ENCODE measurements at regions not wholly inside any gene's neighbourhood (a gene's known extent, or its start where the extent isn't known, plus 50 kb on each side); places are given as distances from the start of the nearest gene placed in this dataset.

DNA sequence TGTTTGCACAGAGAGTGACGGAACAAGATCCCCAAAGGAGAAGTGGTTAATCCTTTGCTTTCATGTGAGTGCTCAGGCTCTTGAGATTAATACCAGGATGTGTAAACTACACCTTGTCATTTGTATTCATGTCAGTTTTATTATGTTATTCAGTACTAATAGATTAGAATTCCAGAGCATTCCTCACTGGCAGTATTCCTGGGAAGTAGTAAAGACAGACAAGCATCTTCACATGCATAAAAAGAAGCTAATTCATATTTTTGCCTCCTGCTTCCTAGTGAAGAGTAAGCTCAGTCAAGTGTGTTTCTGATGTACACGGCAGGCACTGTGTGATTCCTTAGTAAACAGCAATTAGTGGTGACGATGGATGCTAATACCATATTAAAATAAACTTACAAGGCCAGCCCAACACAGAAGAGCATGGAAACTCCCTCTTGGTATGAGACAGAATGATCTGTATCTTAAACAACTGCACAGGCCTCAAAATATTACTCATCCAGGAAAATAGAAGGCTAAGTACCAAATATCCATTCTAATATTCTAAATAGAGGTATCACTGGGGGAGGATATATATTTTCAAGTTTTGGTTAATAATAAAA, 336.8 kb upstream of the MCTP2 start:
- Histone ChIP-seq H3K27ac (ENCODE audit: low read depth, low read length) (no peak overlapping the region), H2AK5ac (ENCODE audit: low read depth, low read length) (no peak overlapping the region), H2AFZ (ENCODE audit: low read length) (no peak overlapping the region), H3K9ac (replicated peaks in 1 of 4; ENCODE audit: extremely low read depth in 1 of 4, low read depth in 3 of 4, low read length in 3 of 4) (no peak overlapping the region), H3K18ac (ENCODE audit: extremely low read depth, low read length) (no peak overlapping the region), H2BK15ac (ENCODE audit: low read length) (no peak overlapping the region), H3K4me3 (ENCODE audit: extremely low read depth in 1 of 4, insufficient read depth in 2 of 4, low read depth in 3 of 4, low read length in 4 of 4) (no peak overlapping the region), H3K4me1 (replicated peaks in 1 of 4; ENCODE audit: control insufficient read depth in 3 of 4, insufficient read depth in 4 of 4, low read length in 3 of 4) (no peaks in the 10 kb centered on the region), H4K20me1 (replicated peaks in 1 of 2; ENCODE audit: control insufficient read depth in 1 of 2, insufficient read depth in 2 of 2, low read length in 2 of 2) (no peaks in the 10 kb centered on the region), H3K4me2 (ENCODE audit: insufficient read depth in 1 of 2, low read depth in 2 of 2, low read length in 2 of 2) (no peak overlapping the region), H3K4ac (replicated peaks; ENCODE audit: insufficient read length, low read depth, low read length) (no peak overlapping the region), H2BK120ac (replicated peaks; ENCODE audit: low read depth, low read length) (no peak overlapping the region), H3K23ac (ENCODE audit: insufficient read length) (no peak overlapping the region), H3K79me1 (ENCODE audit: low read depth, low read length) (no peaks in the 10 kb centered on the region), H2BK12ac (ENCODE audit: low read depth, low read length) (no peak overlapping the region), H3K56ac (replicated peaks; ENCODE audit: insufficient read length, low read depth, low read length) (no peak overlapping the region), H3K36me3 (ENCODE audit: control insufficient read depth in 2 of 4, insufficient read depth in 4 of 4, low read length in 3 of 4) (no peaks in the 10 kb centered on the region), H3K23me2 (ENCODE audit: low read depth, low read length) (no peaks in the 10 kb centered on the region), H2BK5ac (ENCODE audit: low read depth, low read length) (no peak overlapping the region), H3K14ac (ENCODE audit: insufficient read length) (no peak overlapping the region), H4K5ac (ENCODE audit: insufficient read length, low read depth, low read length) (no peak overlapping the region), H4K91ac (replicated peaks; ENCODE audit: insufficient read length, low read length) (no peak overlapping the region), H2BK20ac (ENCODE audit: low read length) (no peak overlapping the region), H3K9me3 (ENCODE audit: insufficient read depth in 2 of 2, low read depth in 1 of 2, low read length in 1 of 2) (no peaks in the 10 kb centered on the region), H4K8ac (ENCODE audit: extremely low read depth, insufficient read depth, low read length) (no peak overlapping the region), H3K27me3 (replicated peaks in 1 of 4; ENCODE audit: control insufficient read depth in 3 of 4, extremely low read depth in 1 of 4, insufficient read depth in 3 of 4, low read length in 3 of 4) (no peaks in the 10 kb centered on the region), H3K79me2 (ENCODE audit: control insufficient read depth in 1 of 2, insufficient read depth in 2 of 2, low read length in 2 of 2) (no peaks in the 10 kb centered on the region)
- DNase-seq (ENCODE audit: low read depth in 1 of 2, low spot score in 2 of 2) (no peak), FAIRE-seq (no peak)
- CTCF ChIA-PET (ENCODE audit: partially characterized antibody), result interaction anchor here (1.0 kb wide), 1 partner anchor 51 kb away, joined by 3 read pairs; no protein-coding TSS in a partner anchor
- WGBS, 2 experiments (ENCODE audit: extremely low coverage in 1 of 2, insufficient coverage in 1 of 2, insufficient read length in 1 of 2, insufficient replicate concordance in 2 of 2, low coverage in 1 of 2, low lambda C conversion rate in 2 of 2, missing lambda C conversion rate in 1 of 2), result 84% methylated on average over 3 of the region's 3 CpGs; no CpG with 5 or more reads in 1 of the 2 experiments
- POLR2A ChIA-PET (ENCODE audit: partially characterized antibody), result no interaction called here
- TF ChIP-seq GABPA (IDR thresholded peaks at IDR 0.05; ENCODE audit: borderline replicate concordance, insufficient read depth, low read length) (no peak), RNF2 (IDR thresholded peaks at IDR 0.05; ENCODE audit: borderline replicate concordance, low read depth, low read length, missing control alignments, poor library complexity, severe bottlenecking) (no peak), CBX5 (IDR thresholded peaks at IDR 0.05; ENCODE audit: low read depth, low read length) (no peak), SP1 (IDR thresholded peaks at IDR 0.05; ENCODE audit: low read depth, low read length) (no peak), TBP (IDR thresholded peaks at IDR 0.05; ENCODE audit: low read depth, low read length) (no peak), SIRT6 (IDR thresholded peaks at IDR 0.05; ENCODE audit: low read length) (no peak), SRF (IDR thresholded peaks at IDR 0.05; ENCODE audit: low read depth, low read length) (no peak), EGR1 (IDR thresholded peaks at IDR 0.05; ENCODE audit: borderline replicate concordance, low read depth, low read length) (no peak), KDM1A (IDR thresholded peaks at IDR 0.05; ENCODE audit: borderline replicate concordance, low read length) (no peak), CTBP2 (IDR thresholded peaks at IDR 0.05; ENCODE audit: borderline replicate concordance, insufficient read depth, insufficient read length, low read length) (no peak), KDM4A (IDR thresholded peaks at IDR 0.05; ENCODE audit: low read depth, low read length, severe bottlenecking) (no peak), BACH1 (IDR thresholded peaks at IDR 0.05; ENCODE audit: low read length) (no peak), TEAD4 (IDR thresholded peaks at IDR 0.05; ENCODE audit: low read depth, low read length) (no peak)
- TF ChIP-seq, protein P1, sequence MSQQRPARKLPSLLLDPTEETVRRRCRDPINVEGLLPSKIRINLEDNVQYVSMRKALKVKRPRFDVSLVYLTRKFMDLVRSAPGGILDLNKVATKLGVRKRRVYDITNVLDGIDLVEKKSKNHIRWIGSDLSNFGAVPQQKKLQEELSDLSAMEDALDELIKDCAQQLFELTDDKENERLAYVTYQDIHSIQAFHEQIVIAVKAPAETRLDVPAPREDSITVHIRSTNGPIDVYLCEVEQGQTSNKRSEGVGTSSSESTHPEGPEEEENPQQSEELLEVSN (IDR thresholded peaks at IDR 0.05), result no peak

Data from H1 (cell line).